MG63 (cell line): ENCODE measurements at regions not wholly inside any gene's neighbourhood (a gene's known extent, or its start where the extent isn't known, plus 50 kb on each side); places are given as distances from the start of the nearest gene placed in this dataset.
"Not testable (repeated sequence)": the region's sequence is repeated elsewhere in the genome, so short reads cannot be mapped to it uniquely, and the experiment has no call there.

Source experiments
- DNase-seq: peaks from one replicate; pipeline ENCODE4 v3.0.0-alpha.2; 2020
- H3K27me3 ChIP-seq: fragments of 250-450 bp; sonication (Bioruptor Pico); 2 replicates; pipeline ENCODE4 v1.5.1; 2020; ENCODE audit warnings: mild to moderate bottlenecking, moderate library complexity
- H3K36me3 ChIP-seq: fragments of 250-450 bp; sonication (Bioruptor Pico); 2 replicates; pipeline ENCODE4 v1.5.1; 2020; ENCODE audit warnings: mild to moderate bottlenecking, moderate library complexity
- H3K4me3 ChIP-seq: fragments of 250-450 bp; sonication (Bioruptor Pico); 2 replicates; pipeline ENCODE4 v1.5.1; 2020; ENCODE audit warnings: mild to moderate bottlenecking, moderate library complexity
- H3K9me3 ChIP-seq: fragments of 250-450 bp; sonication (Bioruptor Pico); 2 replicates; pipeline ENCODE4 v1.5.1; 2020; ENCODE audit warnings: mild to moderate bottlenecking, moderate library complexity

DNA sequence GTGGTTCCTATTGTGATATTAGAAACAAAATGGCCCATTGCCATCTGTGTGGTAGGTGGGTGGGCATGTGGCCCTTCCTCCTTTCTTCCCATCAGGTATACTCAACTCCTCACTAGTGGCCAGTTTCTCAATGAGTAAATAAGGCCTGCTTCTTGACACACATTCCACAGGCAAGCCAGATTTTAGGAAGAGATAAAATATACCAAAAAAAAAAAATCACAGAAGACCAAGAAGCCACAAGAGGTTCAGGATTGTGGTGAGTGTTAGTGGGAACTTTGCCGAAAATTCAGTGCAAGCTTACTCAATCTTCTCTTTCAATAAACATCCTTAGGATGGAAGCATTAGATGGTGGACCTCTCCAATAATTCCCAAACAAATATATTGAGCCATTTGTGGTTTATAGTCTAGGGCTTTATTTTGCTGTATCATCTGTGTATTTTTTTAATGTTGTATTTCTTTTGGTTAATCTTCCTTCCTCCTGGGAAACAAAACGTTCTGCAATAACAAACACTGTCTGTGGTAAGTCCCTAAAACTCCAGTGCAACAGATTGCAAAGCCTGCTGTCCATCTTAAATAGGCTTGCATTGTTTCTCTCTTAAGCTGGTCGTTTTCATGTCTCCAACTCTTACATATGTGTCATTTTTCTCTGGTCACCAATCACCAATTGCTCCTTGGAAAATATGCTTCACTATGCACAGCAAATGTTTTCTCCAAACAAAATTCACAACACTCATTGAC lies 289.9 kb upstream of the KITLG start:
- no peaks in the 10 kb centered on the region for H3K9me3 ChIP-seq
- no peaks in the 10 kb centered on the region for H3K36me3 ChIP-seq
- peak; percentile 37 for DNase-seq
- no peaks in the 10 kb centered on the region for H3K27me3 ChIP-seq
- H3K4me3 ChIP-seq, result no peak overlapping the region

DNA sequence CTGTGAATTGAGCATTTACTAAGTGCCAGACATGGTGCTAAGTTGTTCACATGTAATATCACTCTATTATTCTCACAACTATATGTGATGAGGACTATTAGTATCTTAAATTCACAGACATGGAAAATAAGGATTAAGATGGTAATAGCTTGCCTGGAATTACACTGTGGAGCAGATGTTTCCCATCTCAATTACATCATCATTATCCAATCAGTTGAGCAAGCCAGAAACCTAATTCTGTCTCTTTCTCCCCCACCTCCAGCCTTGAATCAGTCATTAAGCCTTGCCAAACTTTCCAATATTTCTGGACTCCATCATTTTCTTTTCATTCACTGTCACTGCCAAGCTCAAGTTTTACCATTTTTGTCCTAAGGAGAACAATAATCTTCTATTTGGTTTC lies 287.8 kb upstream of the KITLG start:
- no peaks in the 10 kb centered on the region for H3K36me3 ChIP-seq
- no peaks in the 10 kb centered on the region for H3K27me3 ChIP-seq
- H3K9me3 ChIP-seq, result no peaks in the 10 kb centered on the region
- no peak for DNase-seq
- no peak overlapping the region for H3K4me3 ChIP-seq

DNA sequence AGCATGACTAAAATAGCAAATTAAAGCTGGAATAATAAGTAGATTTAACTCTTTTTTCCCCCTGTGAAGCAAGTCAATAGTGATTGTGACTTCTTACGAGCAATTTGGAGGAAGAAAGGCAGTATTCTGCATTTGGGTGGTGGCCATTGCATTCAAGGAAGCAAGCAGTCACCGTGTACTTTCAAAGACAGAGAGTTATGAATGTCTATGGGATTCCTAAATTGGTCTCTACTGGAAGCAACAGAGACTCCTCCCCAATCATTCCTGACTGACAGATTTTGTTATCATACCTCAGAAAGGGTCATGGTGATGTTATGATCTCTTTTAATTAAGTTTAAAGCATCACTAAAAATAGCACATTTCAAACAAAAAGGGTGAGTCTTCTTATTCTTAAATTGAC lies 287.2 kb upstream of the KITLG start:
- no peaks in the 10 kb centered on the region for H3K27me3 ChIP-seq
- DNase-seq, result no peak
- no peaks in the 10 kb centered on the region for H3K36me3 ChIP-seq
- no peak overlapping the region for H3K4me3 ChIP-seq
- H3K9me3 ChIP-seq, result no peaks in the 10 kb centered on the region

GRCh38 chr12:88866881-88867280 lies 286.6 kb upstream of the KITLG start:
- no peak for DNase-seq
- no peaks in the 10 kb centered on the region for H3K9me3 ChIP-seq
- no peaks in the 10 kb centered on the region for H3K36me3 ChIP-seq
- no peaks in the 10 kb centered on the region for H3K27me3 ChIP-seq
- H3K4me3 ChIP-seq, result no peak overlapping the region

- H3K36me3 ChIP-seq, result no peaks in the 10 kb centered on the region
- DNase-seq, result no peak
- H3K27me3 ChIP-seq, result no peaks in the 10 kb centered on the region
- H3K9me3 ChIP-seq, result no peaks in the 10 kb centered on the region
- H3K4me3 ChIP-seq, result no peak overlapping the region
These were observed 285.3 kb upstream of the KITLG start for GRCh38 chr12:88865537-88865936.

- no peak for DNase-seq
These were observed 280.6 kb upstream of the KITLG start for GRCh38 chr12:88860851-88861250.

DNA sequence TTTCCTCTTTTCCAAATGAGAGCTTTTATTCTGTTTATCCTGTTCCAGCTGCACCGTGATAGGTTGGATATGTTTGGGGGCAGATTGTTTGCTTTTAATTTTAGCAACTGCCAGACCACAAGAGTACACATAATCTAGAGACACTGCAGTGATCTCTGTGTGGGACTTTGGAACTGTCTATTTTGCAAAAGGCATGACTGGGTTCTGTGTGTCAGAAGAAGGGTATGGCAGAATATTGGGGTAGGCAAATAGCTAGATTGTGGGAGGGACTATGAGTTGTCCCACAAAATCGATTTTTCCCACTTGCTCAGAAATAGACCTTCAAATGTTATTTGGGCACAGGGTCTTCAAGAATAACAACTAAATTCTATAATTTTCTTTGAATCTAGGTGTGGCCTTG lies 275.9 kb upstream of the KITLG start:
- H3K27me3 ChIP-seq, result no peaks in the 10 kb centered on the region
- no peak for DNase-seq
- H3K4me3 ChIP-seq, result no peak overlapping the region
- H3K9me3 ChIP-seq, result no peaks in the 10 kb centered on the region; the same call in 1 of the 2 replicates
- H3K36me3 ChIP-seq, result no peaks in the 10 kb centered on the region

More at GRCh38 chr12:88860851-88861250, 280.6 kb upstream of the KITLG start:
- H3K4me3 ChIP-seq, result no peak overlapping the region
- no peaks in the 10 kb centered on the region for H3K36me3 ChIP-seq
- H3K9me3 ChIP-seq, result no peaks in the 10 kb centered on the region
- H3K27me3 ChIP-seq, result no peaks in the 10 kb centered on the region

DNA sequence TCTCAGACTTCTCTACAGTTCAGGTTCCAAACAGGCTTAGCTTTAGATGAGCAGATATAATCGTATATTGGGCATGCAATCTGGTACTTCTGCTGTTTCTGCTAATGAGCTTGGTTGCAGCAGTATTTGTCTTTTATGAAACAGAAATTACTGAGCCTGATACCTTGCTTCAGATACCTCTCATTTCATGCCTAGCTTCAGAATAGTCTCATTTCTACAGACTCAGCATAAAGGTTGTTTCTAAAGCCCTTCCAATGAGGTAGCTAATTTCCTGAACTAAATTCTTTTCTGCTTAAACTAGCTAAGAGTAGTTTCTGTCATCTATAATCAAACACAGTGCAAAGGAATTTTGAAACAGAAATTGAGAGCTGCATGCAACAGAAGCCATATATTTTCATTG lies 275.0 kb upstream of the KITLG start:
- no peak for DNase-seq
- Histone ChIP-seq H3K27me3 (no peaks in the 10 kb centered on the region), H3K36me3 (no peaks in the 10 kb centered on the region), H3K9me3 (no peaks in the 10 kb centered on the region; the same call in 1 of the 2 replicates), H3K4me3 (no peak overlapping the region)

DNA sequence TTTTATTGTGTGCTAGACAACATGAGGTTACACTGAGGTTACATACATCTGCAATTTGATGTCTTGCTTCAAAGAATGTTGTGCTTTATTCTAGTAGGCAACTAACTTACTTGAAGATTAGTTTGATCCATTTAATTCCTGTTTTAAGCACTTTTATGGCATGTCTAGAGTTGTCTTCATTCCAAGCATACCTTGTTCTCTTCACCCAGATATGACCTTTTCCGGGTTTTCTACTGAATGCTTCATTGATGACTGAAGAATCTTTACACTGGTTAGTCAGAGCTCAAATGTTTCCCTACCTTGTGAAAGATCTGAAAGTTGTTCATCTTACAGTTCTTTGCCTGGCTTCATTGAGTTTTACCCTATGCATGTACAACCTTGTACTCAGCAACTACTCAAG lies 274.0 kb upstream of the KITLG start:
- Histone ChIP-seq H3K9me3 (no peaks in the 10 kb centered on the region; the same call in 1 of the 2 replicates), H3K27me3 (no peaks in the 10 kb centered on the region)

DNA sequence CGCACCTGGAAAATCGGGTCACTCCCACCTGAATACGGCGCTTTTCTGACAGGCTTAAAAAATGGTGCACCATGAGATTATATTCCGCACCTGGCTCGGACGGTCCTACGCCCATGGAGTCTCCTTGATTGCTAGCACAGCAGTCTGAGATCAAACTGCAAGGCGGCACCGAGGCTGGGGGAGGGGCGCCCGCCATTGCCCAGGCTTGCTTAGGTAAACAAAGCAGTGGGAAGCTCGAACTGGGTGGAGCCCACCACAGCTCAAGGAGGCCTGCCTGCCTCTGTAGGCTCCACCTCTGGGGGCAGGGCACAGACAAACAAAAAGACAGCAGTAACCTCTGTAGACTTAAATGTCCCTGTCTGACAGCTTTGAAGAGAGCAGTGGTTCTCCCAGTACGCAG lies 267.0 kb upstream of the KITLG start:
- not testable (repeated sequence) for H3K9me3 ChIP-seq, H3K27me3 ChIP-seq, DNase-seq, H3K36me3 ChIP-seq, H3K4me3 ChIP-seq

More for the DNA sequence above, 274.0 kb upstream of the KITLG start:
- DNase-seq, result no peak
- no peak overlapping the region for H3K4me3 ChIP-seq
- H3K36me3 ChIP-seq, result no peaks in the 10 kb centered on the region

GRCh38 chr12:88844426-88844825 lies 264.2 kb upstream of the KITLG start:
- H3K9me3 ChIP-seq, result no peaks in the 10 kb centered on the region; the same call in none of the 2 replicates
- no peaks in the 10 kb centered on the region for H3K27me3 ChIP-seq
- H3K36me3 ChIP-seq, result no peaks in the 10 kb centered on the region
- no peak overlapping the region for H3K4me3 ChIP-seq
- no peak for DNase-seq

- Histone ChIP-seq H3K27me3 (no peaks in the 10 kb centered on the region), H3K4me3 (no peak overlapping the region), H3K9me3 (peaks cover 2% of the 10 kb centered on the region), H3K36me3 (no peaks in the 10 kb centered on the region)
- no peak for DNase-seq
These were observed 262.0 kb upstream of the KITLG start for GRCh38 chr12:88842314-88842713.

DNA sequence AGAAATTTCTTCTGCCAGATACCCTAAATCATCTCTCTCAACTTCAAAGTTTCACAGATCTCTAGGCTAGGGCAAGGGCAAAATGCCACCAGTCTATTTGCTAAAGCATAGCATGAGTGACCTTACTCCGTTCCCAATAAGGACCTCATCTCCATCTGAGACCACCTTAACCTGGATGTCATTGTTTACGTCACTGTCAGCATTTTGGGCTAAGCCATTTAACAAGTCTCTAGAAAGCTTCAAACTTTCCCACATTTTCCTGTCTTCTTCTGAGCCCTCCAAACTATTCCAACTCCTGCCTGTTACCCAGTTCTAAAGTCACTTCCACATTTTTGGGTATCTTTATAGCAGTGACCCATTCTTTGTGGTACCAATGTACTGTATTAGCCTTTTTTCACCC lies 259.2 kb upstream of the KITLG start:
- Histone ChIP-seq H3K36me3 (no peaks in the 10 kb centered on the region), H3K9me3 (peaks cover 2% of the 10 kb centered on the region), H3K4me3 (no peak overlapping the region), H3K27me3 (no peaks in the 10 kb centered on the region)
- no peak for DNase-seq

DNA sequence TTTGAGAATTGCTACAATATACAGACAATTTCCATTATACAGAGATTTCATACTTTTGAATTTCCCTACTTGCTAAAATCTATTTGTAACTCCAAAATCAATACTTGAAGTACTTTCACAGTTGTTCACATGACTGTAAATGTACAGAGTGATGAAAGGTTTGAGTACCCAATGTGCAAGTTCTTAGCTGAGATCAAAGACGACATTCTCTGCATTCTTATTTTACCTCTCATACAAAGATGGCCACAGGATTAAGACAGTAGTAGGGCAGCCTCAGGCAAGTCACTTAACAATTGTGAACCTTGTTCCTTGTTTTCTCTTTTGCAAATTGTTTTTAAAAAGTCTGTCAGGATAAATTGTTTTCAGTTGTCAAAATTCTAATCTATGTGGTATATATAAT lies 255.9 kb upstream of the KITLG start:
- Histone ChIP-seq H3K9me3 (peaks cover 2% of the 10 kb centered on the region; the same call in 1 of the 2 replicates), H3K27me3 (no peaks in the 10 kb centered on the region), H3K36me3 (no peaks in the 10 kb centered on the region), H3K4me3 (no peak overlapping the region)
- no peak for DNase-seq

DNA sequence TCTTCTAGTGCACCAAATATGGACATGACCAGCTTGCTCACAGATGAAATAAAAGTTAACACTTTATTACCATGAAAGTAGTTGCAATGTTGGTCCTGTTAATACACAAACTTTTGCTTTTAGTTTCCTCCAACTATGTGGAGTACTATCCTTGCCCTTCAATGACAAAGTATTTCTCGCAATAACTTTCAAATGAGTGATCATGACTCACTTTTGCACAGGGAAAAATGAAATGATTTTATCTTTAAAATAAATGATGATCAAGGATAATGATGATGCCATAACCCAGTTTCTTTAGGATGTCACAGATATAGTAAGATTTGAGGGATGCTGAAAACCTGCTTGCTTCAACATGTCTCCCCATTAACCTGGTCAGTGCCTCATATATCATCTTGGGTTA lies 254.0 kb upstream of the KITLG start:
- H3K36me3 ChIP-seq, result no peaks in the 10 kb centered on the region
- H3K9me3 ChIP-seq, result peaks cover 2% of the 10 kb centered on the region; the same call in 1 of the 2 replicates
- no peak for DNase-seq

DNA sequence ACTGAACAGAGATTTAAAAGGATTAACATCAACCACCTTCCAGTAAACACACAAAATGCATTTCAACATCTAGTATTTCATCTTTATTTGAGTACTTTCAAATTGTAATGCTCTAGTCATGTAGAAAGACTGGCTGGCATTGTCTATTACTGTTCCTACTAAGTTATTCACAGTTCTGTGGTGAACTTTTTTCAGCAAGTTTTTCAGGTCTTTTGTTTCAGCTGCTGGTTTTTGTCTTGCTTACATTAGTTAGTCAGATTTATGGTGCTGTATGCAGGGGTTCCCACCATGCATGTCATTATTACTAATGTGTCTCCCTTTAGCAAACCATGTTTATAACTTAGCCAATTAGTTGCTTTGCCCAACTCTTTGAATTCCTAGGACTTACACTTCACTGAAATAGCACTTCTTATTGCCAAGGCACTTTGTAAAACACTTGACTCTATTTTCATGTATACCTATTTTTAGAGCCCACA lies 253.4 kb upstream of the KITLG start:
- Histone ChIP-seq H3K9me3 (peaks cover 2% of the 10 kb centered on the region; the same call in 1 of the 2 replicates), H3K4me3 (no peak overlapping the region), H3K36me3 (no peaks in the 10 kb centered on the region), H3K27me3 (no peaks in the 10 kb centered on the region)
- DNase-seq, result no peak

More for the DNA sequence above, 254.0 kb upstream of the KITLG start:
- no peaks in the 10 kb centered on the region for H3K27me3 ChIP-seq
- H3K4me3 ChIP-seq, result no peak overlapping the region

GRCh38 chr12:88828537-88828936 lies 248.3 kb upstream of the KITLG start:
- not testable (repeated sequence) for H3K4me3 ChIP-seq, DNase-seq, H3K9me3 ChIP-seq, H3K36me3 ChIP-seq, H3K27me3 ChIP-seq

GRCh38 chr12:88820012-88820411 lies 239.7 kb upstream of the KITLG start:
- H3K4me3 ChIP-seq, result no peak overlapping the region
- no peaks in the 10 kb centered on the region for H3K36me3 ChIP-seq
- peaks cover 8% of the 10 kb centered on the region; the same call in 1 of the 2 replicates for H3K9me3 ChIP-seq
- DNase-seq, result no peak
- H3K27me3 ChIP-seq, result no peaks in the 10 kb centered on the region
